ENCODE measurements at regions not wholly inside any gene's neighbourhood (a gene's known extent, or its start where the extent isn't known, plus 50 kb on each side); places are given as distances from the start of the nearest gene placed in this dataset.

DNA sequence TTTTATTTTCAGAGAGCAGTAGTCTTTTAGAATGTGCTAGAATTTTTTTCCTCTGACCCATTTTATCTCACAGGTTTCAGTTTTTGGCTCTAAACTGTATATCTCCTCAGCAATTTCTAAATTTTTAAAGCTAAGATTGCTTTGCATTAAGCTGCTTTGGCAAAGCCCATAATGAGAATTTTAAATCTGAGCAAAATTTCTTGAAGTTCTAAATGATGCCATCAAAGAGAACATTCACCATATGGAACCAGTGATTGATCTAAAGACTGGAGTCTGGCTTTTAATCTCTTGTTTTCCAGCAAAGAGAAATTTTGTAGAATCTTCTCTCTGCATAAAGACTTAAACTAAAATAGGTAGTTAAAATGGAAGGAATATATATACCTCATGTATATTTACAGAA, 313.6 kb downstream of the TBC1D32 start:
- H3K4me1 Mint-ChIP-seq = no peaks in the 10 kb centered on the region
- CTCF ChIA-PET = no interaction called here
- DNase-seq (ENCODE audit: low spot score) = no peak
- H3K36me3 Mint-ChIP-seq = peaks cover 4% of the 10 kb centered on the region
- no peaks in the 10 kb centered on the region for H3K27me3 Mint-ChIP-seq (ENCODE audit: low read depth)
- ATAC-seq = no peak
- POLR2A ChIA-PET = no interaction called here
- no peak overlapping the region for H3K27ac Mint-ChIP-seq
- peaks cover 14% of the 10 kb centered on the region for H3K9me3 Mint-ChIP-seq
- no peak overlapping the region for H3K4me3 Mint-ChIP-seq
- TF ChIP-seq IRF1 (CRISPR knock-in tag; IDR thresholded peaks at IDR 0.05) (no peak), HMGA2 (CRISPR knock-in tag; IDR thresholded peaks at IDR 0.05) (no peak), AFF4 (CRISPR knock-in tag; IDR thresholded peaks at IDR 0.05; ENCODE audit: borderline replicate concordance) (no peak), NR2C2 (CRISPR knock-in tag; IDR thresholded peaks at IDR 0.05) (no peak), TP53 (CRISPR knock-in tag; IDR thresholded peaks at IDR 0.05) (no peak), TEAD1 (CRISPR knock-in tag; IDR thresholded peaks at IDR 0.05) (no peak), ETV6 (CRISPR knock-in tag; IDR thresholded peaks at IDR 0.05) (no peak), NFATC4 (CRISPR knock-in tag; IDR thresholded peaks at IDR 0.05) (no peak), ARID4B (CRISPR knock-in tag; IDR thresholded peaks at IDR 0.05; ENCODE audit: borderline replicate concordance) (no peak), ZNF263 (CRISPR knock-in tag; IDR thresholded peaks at IDR 0.05; ENCODE audit: low read depth) (no peak), ZNF281 (CRISPR knock-in tag; IDR thresholded peaks at IDR 0.05) (no peak), OVOL2 (CRISPR knock-in tag; IDR thresholded peaks at IDR 0.05; ENCODE audit: borderline replicate concordance) (no peak), TEAD4 (CRISPR knock-in tag; IDR thresholded peaks at IDR 0.05) (no peak), MXD4 (CRISPR knock-in tag; IDR thresholded peaks at IDR 0.05; ENCODE audit: borderline replicate concordance) (no peak), NR3C1 (CRISPR knock-in tag; conservative IDR thresholded peaks at IDR 0.05; ENCODE audit: low read depth) (no peak), E2F5 (CRISPR knock-in tag; IDR thresholded peaks at IDR 0.05) (no peak), CBFB (CRISPR knock-in tag; IDR thresholded peaks at IDR 0.05; ENCODE audit: low read depth) (no peak)
- TF ChIP-seq, protein P1, sequence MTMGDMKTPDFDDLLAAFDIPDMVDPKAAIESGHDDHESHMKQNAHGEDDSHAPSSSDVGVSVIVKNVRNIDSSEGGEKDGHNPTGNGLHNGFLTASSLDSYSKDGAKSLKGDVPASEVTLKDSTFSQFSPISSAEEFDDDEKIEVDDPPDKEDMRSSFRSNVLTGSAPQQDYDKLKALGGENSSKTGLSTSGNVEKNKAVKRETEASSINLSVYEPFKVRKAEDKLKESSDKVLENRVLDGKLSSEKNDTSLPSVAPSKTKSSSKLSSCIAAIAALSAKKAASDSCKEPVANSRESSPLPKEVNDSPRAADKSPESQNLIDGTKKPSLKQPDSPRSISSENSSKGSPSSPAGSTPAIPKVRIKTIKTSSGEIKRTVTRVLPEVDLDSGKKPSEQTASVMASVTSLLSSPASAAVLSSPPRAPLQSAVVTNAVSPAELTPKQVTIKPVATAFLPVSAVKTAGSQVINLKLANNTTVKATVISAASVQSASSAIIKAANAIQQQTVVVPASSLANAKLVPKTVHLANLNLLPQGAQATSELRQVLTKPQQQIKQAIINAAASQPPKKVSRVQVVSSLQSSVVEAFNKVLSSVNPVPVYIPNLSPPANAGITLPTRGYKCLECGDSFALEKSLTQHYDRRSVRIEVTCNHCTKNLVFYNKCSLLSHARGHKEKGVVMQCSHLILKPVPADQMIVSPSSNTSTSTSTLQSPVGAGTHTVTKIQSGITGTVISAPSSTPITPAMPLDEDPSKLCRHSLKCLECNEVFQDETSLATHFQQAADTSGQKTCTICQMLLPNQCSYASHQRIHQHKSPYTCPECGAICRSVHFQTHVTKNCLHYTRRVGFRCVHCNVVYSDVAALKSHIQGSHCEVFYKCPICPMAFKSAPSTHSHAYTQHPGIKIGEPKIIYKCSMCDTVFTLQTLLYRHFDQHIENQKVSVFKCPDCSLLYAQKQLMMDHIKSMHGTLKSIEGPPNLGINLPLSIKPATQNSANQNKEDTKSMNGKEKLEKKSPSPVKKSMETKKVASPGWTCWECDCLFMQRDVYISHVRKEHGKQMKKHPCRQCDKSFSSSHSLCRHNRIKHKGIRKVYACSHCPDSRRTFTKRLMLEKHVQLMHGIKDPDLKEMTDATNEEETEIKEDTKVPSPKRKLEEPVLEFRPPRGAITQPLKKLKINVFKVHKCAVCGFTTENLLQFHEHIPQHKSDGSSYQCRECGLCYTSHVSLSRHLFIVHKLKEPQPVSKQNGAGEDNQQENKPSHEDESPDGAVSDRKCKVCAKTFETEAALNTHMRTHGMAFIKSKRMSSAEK (CRISPR knock-in tag; IDR thresholded peaks at IDR 0.05; ENCODE audit: borderline replicate concordance) = no peak
- TF ChIP-seq, protein P2, sequence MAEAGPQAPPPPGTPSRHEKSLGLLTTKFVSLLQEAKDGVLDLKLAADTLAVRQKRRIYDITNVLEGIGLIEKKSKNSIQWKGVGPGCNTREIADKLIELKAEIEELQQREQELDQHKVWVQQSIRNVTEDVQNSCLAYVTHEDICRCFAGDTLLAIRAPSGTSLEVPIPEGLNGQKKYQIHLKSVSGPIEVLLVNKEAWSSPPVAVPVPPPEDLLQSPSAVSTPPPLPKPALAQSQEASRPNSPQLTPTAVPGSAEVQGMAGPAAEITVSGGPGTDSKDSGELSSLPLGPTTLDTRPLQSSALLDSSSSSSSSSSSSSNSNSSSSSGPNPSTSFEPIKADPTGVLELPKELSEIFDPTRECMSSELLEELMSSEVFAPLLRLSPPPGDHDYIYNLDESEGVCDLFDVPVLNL (CRISPR knock-in tag; IDR thresholded peaks at IDR 0.05; ENCODE audit: borderline replicate concordance, low read depth) = no peak
